ENCODE measurements at regions not wholly inside any gene's neighbourhood (a gene's known extent, or its start where the extent isn't known, plus 50 kb on each side); places are given as distances from the start of the nearest gene placed in this dataset.

- no peak overlapping the region for H3K4me3 ChIP-seq (ENCODE audit: low read depth, low read length, poor library complexity, severe bottlenecking)
- CTCF ChIA-PET (ENCODE audit: unreplicated experiment) = no interaction called here
- no peak overlapping the region for H2AFZ ChIP-seq (ENCODE audit: low read length)
- H4K20me1 ChIP-seq (ENCODE audit: insufficient read depth, low read length) = no peaks in the 10 kb centered on the region
- no peaks in the 10 kb centered on the region for H3K79me2 ChIP-seq (ENCODE audit: insufficient read depth, low read depth, low read length)
- no peak for TF ChIP-seq EZH2phosphoT487 (IDR thresholded peaks at IDR 0.05; ENCODE audit: borderline replicate concordance, low read depth, low read length)
- TF ChIP-seq CTCF (conservative IDR thresholded peaks at IDR 0.05; ENCODE audit: low read length) = no peak
- DNase-seq (ENCODE audit: low spot score) = no peak
- no peaks in the 10 kb centered on the region for H3K9me3 ChIP-seq (ENCODE audit: low read length)
- H3K36me3 ChIP-seq (ENCODE audit: insufficient read depth, low read length) = no peaks in the 10 kb centered on the region
- H3K4me1 ChIP-seq (ENCODE audit: insufficient read depth, low read length, poor library complexity, severe bottlenecking) = no peaks in the 10 kb centered on the region
- POLR2A ChIA-PET = no interaction called here
- H3K4me2 ChIP-seq (ENCODE audit: low read length) = no peak overlapping the region
- intact Hi-C loops (cut with micrococcal nuclease; ENCODE audit: unreplicated experiment) = no loop called here
- no peak overlapping the region for H3K27ac ChIP-seq (ENCODE audit: low read depth, low read length, poor library complexity, severe bottlenecking)
- H3K9me2 ChIP-seq (ENCODE audit: insufficient read depth, low read length) = no peaks in the 10 kb centered on the region
- no TSS peak for BruUV-seq (replicated peaks)
Measured at GRCh38 chr2:43058726-43059110, 167.7 kb downstream of the ZFP36L2 start.

DNA sequence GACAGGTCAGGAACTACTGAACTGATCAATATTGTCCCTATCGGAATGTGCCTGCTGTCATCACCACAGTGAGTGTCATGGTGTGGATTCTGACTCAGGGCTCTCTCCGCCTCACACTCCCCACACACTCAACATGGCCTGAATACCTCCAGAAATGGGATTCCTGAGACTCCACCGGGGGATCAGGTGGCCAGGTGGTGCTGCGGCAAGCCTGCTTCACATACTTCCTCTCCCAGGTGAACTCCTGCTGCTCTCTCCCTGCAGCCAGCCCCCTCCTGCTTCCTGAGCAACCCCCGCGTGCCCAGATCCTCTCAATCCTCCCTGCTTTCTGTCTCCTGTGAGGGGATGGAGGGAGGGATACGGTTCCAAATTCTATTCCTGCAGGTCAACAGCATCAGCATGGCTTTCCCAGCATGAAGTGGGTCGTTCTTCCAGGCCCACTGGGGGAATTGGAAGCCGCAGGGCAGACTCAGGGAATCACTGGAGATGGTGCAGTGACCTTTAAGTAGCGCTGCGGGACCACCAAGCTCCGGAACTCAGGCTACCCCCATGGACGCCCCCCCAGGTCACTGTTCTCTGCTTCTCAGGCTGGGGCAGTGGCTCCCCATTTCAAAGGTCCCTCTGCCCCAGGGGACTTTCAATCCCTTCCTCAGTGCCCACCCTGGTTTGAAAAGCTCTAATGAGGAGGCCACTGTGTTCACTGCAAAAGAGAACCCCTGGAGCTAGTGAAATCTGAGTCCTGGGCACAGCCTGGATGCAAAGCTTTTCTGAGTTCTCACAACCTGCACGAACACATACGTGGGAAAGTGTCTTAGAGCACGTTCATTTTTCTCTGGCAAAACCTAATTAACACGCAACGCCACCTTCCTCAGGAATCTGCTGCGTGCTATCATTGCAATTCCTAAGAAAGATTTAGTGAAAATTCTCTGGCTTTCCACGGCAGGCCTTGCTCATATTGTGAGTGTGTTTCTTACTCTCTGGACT, 168.4 kb downstream of the ZFP36L2 start:
- H3K4me1 ChIP-seq (ENCODE audit: insufficient read depth, low read length, poor library complexity, severe bottlenecking) = no peaks in the 10 kb centered on the region
- H3K4me2 ChIP-seq (ENCODE audit: low read length) = no peak overlapping the region
- H3K36me3 ChIP-seq (ENCODE audit: insufficient read depth, low read length) = no peaks in the 10 kb centered on the region
- no peaks in the 10 kb centered on the region for H3K9me2 ChIP-seq (ENCODE audit: insufficient read depth, low read length)
- CTCF ChIA-PET (ENCODE audit: unreplicated experiment) = no interaction called here
- no peaks in the 10 kb centered on the region for H3K79me2 ChIP-seq (ENCODE audit: insufficient read depth, low read depth, low read length)
- H3K27ac ChIP-seq (ENCODE audit: low read depth, low read length, poor library complexity, severe bottlenecking) = no peak overlapping the region
- no peaks in the 10 kb centered on the region for H4K20me1 ChIP-seq (ENCODE audit: insufficient read depth, low read length)
- no TSS peak for BruUV-seq (replicated peaks)
- H3K4me3 ChIP-seq (ENCODE audit: low read depth, low read length, poor library complexity, severe bottlenecking) = no peak overlapping the region
- intact Hi-C loops (cut with micrococcal nuclease; ENCODE audit: unreplicated experiment) = no loop called here
- POLR2A ChIA-PET = no interaction called here
- DNase-seq (ENCODE audit: low spot score) = no peak
- TF ChIP-seq CTCF (conservative IDR thresholded peaks at IDR 0.05; ENCODE audit: low read length) = no peak
- TF ChIP-seq EZH2phosphoT487 (IDR thresholded peaks at IDR 0.05; ENCODE audit: borderline replicate concordance, low read depth, low read length) = no peak
- H3K9me3 ChIP-seq (ENCODE audit: low read length) = no peaks in the 10 kb centered on the region
- H2AFZ ChIP-seq (ENCODE audit: low read length) = no peak overlapping the region

- Histone ChIP-seq H3K9me3 (ENCODE audit: low read length) (no peaks in the 10 kb centered on the region), H3K27ac (ENCODE audit: low read depth, low read length, poor library complexity, severe bottlenecking) (no peak overlapping the region), H2AFZ (ENCODE audit: low read length) (no peak overlapping the region), H3K4me1 (ENCODE audit: insufficient read depth, low read length, poor library complexity, severe bottlenecking) (no peaks in the 10 kb centered on the region), H3K4me3 (ENCODE audit: low read depth, low read length, poor library complexity, severe bottlenecking) (no peak overlapping the region), H3K79me2 (ENCODE audit: insufficient read depth, low read depth, low read length) (no peaks in the 10 kb centered on the region), H4K20me1 (ENCODE audit: insufficient read depth, low read length) (no peaks in the 10 kb centered on the region), H3K4me2 (ENCODE audit: low read length) (no peak overlapping the region), H3K36me3 (ENCODE audit: insufficient read depth, low read length) (no peaks in the 10 kb centered on the region), H3K9me2 (ENCODE audit: insufficient read depth, low read length) (no peaks in the 10 kb centered on the region)
- no TSS peak for BruUV-seq (replicated peaks)
- ChIA-PET POLR2A (no interaction called here), CTCF (ENCODE audit: unreplicated experiment) (no interaction called here)
- TF ChIP-seq CTCF (conservative IDR thresholded peaks at IDR 0.05; ENCODE audit: low read length) (no peak), EZH2phosphoT487 (IDR thresholded peaks at IDR 0.05; ENCODE audit: borderline replicate concordance, low read depth, low read length) (no peak)
- intact Hi-C loops (cut with micrococcal nuclease; ENCODE audit: unreplicated experiment) = no loop called here
- no peak for DNase-seq (ENCODE audit: low spot score)
Measured at GRCh38 chr2:43057026-43057741, 169.2 kb downstream of the ZFP36L2 start.

Measured in OCI-LY7 (cell line).